Activated CD8-positive, alpha-beta memory T cell treated with anti-CD3 and anti-CD28 coated beads for 4 hours (primary cell): ENCODE measurements at regions not wholly inside any gene's neighbourhood (a gene's known extent, or its start where the extent isn't known, plus 50 kb on each side); places are given as distances from the start of the nearest gene placed in this dataset.

Experiments used
- DNase-seq, 2 donors: peaks; one replicate each; pipeline ENCODE4 v3.0.0-alpha.2; 2020; ENCODE audit warnings: low read depth in 2 of 2

DNA sequence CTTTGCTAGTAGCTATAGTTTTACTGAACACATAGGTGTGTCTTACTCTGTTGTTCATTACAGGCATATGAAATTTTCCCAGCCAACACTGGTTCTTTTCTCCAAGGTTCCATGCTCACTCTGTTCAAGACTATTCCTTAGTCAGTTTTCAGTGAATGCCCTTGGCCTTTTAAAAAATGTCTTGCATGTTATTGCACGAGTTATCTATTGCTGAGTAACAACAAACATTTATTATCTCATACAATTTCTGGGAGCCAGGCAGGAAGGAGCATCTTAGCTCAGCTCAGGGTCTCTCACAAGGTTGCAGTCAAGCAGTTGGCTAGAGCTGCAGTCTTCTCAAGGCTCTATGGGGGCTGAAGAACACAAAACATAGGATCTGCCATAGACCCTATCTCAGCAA is 223.5 kb downstream of the BTG1 start:
- DNase-seq: no peak

DNA sequence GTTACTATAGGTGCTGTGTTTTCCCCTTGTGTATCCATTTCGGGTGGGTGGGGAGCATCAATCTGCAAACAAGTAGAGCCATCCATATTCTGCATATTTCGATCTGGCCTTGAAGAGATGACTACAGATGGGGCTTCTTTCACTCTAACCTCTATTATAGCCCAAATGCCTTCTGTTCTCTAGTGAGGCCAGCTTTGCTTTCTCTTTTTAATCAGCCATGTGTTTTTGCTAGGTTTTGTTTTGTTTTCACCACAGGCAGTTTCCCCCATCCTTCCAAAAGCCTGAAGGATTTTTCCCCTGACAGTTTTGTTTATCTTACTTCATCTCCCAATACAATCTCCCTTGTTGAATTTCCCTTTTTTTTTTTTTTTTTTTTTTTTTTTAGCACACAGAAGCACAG is 224.1 kb downstream of the BTG1 start:
- DNase-seq: no peak

DNA sequence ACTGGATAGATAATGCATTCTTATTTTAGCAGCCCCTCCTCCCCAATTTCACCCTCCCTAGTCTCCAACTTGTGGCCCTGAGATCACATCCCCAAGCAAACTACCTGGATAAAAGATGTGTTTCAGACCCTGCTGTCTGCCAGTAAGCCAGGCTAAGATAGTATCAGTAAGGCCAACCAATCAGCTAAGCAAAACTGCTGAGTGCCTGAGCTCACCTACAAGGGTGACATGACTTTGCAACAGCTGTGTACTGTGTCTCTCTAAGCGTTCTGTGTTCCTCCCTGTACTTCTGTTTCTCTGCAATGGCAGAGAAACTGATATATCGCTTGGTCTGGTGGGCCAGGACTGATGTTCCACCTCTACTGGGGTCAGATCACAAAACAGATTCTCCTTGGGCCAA is 224.9 kb downstream of the BTG1 start:
- no peak for DNase-seq

DNA sequence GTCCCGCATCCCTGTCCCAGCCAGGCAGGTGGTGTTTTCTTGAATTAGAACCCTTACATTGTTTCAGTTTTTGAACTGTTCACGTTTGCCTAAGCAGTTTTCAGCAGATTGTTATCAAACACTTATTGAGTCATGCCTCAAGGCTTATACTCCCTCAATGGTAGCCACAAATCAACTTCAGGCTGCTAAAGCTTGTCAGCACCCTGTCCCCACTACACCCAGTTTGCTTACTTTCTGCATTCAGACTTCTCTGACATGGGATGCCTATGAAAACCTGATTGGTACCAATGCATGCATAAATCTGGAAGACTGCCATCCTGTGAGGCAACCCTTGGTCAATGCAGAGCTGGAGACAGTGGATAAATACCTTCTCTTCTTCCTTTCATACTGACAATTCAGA is 225.4 kb downstream of the BTG1 start:
- no peak for DNase-seq

DNA sequence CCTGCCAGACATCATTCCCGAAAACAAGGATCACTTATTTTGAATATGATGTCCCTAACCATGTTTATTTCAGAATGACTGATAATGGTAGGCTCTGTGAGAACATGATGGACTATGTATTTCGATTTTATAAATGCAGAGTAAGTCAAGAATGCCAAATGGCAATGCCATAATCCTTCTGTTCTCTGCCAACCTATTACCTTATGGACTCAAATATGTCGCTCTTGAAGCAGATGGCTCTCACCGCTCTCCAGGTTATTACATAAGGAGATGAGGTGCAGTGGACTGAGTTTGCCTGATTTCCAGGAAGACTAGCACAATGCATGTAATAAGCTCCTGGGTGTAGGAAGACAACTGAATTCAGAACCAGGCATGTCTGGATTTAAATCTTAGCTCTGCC is 227.2 kb downstream of the BTG1 start:
- DNase-seq: no peak

DNA sequence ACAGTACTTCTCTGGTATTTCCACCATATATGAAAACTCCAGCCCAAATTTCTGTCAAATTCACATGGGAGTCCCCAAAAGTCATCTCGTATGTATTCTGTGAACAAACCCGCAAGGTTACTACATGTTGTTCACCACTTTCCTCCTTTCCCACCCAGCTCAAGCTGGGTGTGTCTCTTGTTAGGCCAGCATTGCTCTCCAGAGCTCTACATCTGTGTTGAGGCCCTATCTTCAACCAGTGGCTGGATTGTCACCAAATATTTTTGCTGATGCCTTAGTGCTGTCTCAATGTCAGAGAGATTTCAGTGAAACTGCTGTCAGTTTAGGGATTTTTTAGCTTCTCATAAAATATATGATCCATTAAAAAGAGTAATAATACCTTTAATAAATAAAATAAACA is 230.9 kb downstream of the BTG1 start:
- no peak for DNase-seq

DNA sequence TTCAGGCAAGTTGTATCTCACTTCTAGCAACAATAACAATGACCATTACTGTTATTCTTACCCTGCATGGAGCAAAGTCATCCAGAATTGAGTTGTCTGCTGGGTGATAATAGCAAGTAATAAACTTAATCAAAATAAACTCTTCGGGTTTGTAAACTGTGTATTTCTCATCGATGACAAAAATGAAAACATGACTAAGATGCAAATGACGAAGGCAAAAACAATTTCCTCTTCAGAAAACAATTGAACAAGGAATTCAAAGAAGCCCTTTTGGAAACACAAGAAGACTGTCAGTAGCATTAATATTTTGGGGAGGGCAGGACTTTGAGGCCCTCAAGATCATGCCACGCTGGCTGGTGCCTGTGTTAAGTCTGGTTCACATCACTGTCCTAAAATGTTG is 232.0 kb downstream of the BTG1 start:
- no peak for DNase-seq

DNA sequence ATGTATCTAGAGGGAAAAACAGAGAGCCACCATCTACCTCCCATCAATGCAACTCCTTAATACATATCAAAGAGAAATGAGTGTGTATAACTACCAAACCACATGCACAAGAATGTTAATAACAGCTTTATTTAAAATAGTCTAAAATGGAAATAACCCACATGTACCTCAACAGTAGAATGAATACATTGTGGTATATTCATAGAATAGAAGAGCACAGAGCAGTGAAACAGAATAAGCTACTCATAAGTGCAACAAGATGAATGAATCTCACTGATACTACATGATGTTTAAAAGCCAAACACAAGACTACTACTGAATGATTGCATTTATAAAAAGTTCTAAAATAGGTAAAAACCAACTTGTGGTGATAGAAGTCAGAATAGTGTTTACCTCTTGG is 232.5 kb downstream of the BTG1 start:
- no peak for DNase-seq

DNA sequence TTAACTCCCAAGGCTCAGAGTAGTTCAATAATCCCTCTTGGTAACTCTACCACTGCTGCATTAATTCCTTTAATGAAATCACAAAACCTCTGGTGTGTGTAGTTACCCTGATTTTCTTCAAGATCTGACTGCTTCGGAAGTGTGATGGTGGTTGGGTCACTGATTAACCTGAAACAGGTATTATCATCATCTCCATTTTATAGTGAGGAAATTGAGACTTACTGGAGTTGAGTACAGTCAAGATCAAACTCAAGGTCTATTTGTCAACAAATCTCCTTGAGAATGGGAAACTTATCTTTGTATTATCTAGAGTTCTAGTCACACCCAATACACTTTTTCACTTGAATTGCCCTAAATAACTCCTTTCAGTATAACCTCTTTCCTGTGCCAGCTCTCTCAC is 233.5 kb downstream of the BTG1 start:
- DNase-seq: no peak

DNA sequence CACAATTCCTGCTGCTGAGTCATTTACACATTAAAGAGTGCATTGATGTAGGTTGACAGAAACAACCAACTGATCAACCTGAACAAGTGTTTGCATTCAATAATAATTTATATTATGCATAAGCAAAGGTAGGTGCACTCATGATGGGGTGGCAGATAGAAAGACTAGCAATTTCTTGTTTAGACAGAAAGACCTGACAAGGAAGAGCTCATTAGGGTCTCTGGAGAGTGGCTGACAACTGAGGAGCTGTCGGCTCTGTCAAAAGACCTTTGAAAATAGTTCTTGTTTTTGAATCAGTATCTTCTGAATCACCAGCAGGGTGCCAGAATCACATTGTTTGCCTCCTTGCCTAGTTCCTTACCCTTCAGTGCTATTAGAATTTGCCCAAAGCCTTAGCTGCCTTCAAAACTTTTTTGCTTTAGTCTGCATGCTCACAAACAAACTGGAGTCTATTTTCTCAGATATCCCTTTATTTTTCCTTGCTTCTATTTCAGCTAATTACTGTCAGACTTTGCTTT is 234.7 kb downstream of the BTG1 start:
- DNase-seq: no peak

DNA sequence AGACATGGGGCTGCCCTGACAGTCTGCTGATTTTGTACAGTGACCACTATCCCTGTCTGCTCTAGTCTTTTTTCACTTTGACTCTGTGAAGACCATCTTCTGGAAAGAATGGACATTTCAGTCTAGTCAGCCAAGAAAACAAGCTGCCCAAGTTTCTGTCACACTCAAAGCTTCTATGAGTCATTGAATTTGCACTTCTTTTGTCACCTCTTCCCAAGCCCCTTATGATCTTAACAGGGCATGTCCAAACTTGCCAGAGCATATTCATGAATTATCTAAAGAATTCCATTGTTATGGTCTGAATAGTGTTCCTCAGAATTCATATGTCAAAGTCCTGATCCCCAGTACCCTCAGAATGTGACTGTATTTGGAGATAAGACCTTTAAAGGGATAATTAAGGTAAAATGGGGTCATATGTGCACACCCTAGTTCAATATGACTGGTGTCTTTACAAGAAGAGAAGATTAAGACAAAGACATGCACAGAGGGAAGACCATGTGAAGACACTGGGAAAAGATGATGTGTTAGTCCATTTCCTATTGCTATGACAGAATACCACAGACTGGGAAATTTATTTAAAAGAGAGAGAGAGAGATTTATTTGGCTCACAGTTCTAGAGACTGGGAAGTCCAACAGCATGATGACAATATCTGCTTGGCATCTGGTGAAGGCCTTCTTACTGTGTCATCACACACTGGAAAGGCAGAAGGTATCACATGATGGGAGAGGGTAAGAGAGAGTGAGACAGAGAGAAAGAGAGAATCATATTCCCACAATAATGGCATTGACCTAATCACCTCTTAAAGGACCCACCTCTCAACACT is 242.6 kb downstream of the BTG1 start:
- DNase-seq: no peak

DNA sequence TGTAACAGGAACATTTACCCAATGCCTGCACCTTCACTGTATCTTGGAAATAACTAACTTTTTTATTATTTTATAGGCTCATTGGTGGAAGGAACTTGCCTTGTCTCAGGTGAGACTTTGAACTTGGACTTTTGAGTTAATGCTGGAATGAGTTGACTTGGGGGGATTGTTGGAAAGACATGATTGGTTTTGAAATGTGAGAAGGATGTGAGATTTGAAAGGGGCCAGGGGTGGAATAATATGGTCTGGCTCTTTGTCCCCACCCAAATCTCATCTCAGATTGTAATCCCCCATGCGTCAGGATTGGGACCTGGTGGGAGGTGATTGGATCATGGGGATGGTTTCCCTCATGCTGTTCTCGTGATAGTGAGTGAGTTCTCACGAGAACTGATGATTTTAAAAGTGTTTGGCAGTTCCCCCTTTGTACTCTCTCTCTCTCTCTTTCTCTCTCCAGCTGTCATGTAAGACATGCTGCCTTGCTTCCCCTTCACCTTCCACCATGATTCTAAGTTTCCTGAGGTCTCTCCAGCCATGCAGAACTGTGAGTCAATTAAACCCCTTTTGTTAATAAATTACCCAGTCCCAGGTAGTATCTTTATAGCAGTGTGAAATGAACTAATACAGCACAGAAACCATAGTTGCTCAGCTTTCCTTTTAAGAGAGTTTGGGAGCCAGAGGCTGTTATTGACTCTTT is 244.1 kb downstream of the BTG1 start:
- no peak for DNase-seq

DNA sequence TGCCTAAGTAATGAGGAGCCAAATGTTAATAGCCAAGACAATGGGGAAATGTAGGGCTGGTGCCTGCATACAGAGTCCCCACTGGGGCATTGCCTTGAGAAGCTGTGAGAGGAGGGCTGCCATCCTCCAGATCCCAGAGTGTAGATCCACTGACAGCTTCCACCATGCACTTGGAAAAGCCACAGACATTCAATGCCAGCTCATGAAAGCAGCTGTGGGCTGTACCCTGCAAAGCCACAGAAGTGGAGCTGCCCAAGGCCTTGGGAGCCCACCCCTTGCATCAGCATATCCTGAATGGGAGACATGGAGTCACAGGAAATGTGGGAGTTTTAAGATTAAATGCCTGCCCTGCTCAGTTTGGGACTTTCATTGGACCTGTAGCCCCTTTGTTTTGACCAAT is 244.7 kb downstream of the BTG1 start:
- no peak for DNase-seq

DNA sequence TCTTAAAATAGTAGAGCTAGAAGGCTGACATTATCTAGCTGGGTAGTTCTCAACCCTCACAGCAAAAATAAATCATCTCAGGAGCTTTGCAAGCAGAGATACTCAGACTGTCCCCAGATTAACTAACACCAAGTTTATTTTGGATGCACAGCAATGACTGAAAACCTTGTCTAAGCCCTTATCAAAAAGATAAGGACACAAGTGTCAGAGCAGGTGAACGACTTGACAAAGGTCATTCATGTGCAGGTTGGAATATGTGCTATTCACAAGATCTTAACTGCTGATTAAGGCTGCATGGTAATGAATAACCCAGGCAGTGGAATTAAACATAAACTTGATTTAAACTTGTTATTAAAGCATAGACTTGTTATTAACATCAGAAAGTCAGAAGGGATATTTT is 246.6 kb downstream of the BTG1 start:
- no peak for DNase-seq

DNA sequence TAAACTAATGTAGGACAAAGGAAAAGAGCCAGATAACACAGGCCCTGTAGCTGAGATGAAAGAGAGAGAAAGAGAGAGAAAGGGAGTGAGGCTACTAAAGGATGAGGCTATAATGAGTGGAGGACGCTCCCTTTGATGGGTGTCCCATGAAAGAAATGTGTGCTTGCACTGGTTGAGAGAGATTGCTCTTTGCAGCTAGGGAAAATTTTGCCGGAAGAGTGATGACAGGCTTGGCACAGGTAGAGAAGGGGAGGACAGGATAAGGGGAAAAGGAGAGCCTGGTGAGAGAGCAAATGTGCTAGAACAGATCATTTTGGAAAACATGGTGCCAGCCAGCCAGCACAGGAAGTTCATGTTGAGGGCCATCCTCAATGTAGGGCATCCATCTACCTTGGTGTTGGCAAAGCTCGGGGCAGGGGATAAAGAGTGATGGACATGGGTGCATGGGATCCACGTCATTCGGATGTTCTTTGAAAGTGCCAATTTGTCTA is 248.6 kb downstream of the BTG1 start:
- DNase-seq: no peak

DNA sequence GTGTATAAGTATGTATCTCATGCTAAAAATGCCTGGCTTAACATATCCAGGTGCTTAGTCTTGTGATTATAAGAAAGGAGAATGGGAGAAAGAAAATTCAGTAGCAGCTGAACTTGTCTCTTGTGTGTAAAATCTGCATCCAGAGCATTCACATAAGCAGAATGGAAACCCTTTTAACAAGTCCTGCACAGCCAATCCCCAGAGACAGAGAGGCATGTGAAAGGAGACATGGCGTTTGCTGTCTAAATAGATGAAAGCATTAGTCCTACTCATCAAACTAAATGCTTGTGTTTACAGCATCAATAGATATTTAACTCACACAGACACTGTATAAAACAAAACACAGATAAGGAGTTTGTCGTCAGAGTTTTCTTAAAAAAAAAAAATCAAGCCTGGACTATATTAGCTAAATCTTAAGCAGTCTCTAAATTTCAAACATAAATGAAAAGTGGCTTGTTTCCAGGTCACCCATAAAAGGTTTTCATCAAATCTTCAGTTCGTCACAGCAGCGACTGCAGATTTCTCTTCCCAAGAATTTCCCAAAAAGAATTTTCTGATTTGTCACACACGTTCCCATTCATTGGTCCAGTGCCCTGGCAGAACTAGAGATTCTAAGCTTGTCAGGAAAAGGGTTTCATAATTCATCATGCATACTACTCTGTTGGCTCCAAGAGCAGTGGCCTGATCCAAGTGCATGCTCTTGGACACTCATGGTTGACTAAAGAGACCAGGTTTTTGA is 249.2 kb downstream of the BTG1 start:
- no peak for DNase-seq

DNA sequence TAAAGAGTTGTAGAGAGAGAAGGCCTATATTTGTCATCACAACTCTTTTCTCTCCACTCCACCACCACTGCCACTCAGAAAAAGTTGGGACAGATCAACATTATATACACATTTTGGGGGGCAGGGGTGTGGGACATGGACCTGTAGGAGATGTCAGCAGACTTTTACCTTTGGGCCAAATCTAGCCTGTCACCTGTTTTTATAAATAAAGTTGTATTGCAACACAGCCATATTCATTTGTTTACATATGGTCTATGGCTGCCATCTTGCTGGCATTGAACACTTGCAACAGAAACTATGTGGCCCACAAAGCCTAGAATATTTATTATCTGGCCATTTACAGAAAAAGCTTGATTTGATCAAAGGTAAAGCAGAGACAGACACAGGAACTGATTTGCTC is 250.7 kb downstream of the BTG1 start:
- DNase-seq: no peak

DNA sequence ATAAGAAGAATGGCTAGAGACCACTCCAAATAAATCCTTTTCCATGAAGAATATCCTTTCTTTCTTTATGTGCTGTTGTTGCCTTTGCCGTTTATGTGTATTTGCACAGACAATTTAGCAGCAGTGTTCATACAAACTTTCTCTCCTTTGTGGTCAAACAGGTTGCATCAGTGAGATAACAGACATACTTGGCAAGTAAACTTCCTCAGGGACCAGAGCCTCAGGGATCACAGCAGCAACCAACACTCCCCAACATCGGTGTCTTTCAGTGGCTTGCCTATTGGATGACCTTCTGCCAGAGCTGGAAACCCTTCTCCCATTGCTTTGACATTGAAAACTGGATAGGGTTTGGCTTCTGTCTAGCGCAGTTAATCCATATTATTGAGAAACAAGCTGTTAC is 252.2 kb downstream of the BTG1 start:
- DNase-seq: no peak

DNA sequence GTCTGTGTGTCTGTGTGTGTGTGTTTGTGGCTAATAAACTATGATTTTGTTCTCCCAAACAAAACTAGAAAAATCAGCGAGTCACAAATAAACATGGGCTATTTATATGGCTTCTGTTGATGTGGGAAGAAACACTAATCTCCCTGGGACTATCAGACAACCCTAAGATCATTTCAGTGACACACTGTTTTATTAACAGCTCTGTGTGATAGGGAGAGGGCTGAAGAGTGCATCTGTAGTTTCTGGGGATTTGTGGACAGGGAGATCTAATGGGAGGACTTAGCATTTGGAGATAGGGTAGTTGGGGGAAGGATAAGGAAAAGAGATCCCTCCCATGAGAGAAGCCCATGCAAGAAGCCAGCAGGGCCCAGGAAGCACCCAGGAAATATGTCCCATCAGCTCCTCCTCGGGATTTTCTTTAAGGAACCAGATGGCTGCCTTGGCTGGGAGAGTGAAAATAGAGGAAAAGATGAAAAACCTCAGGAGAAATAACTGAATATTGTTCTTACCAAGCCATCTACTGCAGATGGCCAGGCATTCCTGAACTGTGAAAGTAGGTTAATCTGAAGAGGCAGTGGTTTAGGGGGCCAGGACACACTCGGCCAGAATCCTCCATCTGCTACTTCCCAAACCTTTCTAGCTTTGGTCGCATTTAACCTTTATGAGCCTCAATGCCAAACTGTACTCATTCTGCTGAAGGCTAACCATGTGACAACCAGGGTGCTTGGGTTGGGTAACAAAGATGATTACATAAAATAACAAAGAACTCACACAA is 253.4 kb downstream of the BTG1 start:
- no peak for DNase-seq

DNA sequence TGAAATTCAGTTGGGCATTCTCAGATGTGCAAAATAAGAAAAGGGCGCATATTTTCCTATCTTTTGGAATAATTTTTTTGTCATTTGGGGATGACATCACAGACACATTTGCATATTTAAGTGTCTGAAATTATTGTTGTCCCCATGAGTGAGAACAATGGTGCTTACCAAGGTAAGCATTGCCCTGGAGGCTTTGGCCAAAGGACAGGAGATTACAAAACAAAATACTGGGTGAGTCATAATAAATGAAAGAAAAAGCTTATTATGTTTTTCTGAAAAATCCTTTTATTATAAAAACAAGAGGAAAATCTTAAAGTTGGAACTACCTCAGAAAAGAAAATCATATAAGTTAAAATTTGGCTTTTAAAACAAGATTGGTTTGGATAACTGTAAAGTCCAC is 254.9 kb downstream of the BTG1 start:
- no peak for DNase-seq

DNA sequence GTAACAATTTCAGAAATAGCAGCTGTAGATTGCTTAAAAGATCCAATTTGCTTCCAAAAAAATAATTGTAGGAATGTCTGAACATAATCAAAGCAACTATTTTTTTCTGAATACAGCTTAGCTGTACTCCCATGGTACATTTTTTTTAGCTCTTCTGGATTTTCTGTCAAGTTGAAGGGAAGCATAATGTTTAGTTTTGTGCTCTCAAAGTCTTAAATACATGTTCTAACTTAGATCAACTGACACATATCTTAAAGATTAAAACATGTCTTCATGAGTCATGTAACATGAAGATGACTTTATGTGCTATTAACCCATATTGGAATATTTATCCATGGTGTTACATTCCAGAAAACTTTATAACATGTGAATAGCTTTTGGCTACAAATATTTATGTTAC is 255.7 kb downstream of the BTG1 start:
- no peak for DNase-seq

DNA sequence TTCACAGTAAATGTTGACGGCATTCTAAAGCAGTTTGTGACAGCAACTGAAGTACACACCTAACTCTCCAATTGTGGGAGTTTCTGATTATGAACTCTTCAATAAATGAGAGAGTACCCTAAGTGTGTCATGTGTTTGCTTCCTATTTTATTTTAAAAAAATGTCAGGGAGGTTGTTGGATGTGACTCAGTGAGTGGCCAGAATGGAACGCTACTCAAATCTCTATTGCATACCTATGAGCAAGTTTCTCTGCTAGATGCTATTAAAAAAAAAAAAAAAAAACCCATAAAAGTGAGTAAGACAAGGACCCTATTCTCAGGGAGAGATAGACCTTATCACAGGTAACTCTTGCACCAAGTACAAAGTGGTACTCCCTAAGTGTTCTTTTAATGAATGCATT is 256.6 kb downstream of the BTG1 start:
- no peak for DNase-seq
